Esophagus muscularis mucosa (tissue), 4 donors: ENCODE measurements at regions not wholly inside any gene's neighbourhood (a gene's known extent, or its start where the extent isn't known, plus 50 kb on each side); places are given as distances from the start of the nearest gene placed in this dataset.

ENCODE experiments used
- DNase-seq: peaks from one replicate; pipeline ENCODE4 v3.0.0-alpha.2; 2017; ENCODE audit errors: extremely low spot score
- H3K27ac ChIP-seq, 4 donors: fragments of 200-600 bp; sonication (generic); replicated peaks in 1 of 4; 1 replicate in 3 of 4; 2 replicates in 1 of 4; pipeline ENCODE4 v1.5.1; 2016 to 2019; ENCODE audit warnings: mild to moderate bottlenecking in 1 of 4
- H3K27me3 ChIP-seq, 4 donors: fragments of 200-600 bp; sonication (generic); one replicate each; pipeline versions ENCODE4 v1.5.1 to v1.6.0; 2016 to 2019
- H3K36me3 ChIP-seq, 4 donors: fragments of 200-600 bp; sonication (generic); one replicate each; pipeline ENCODE4 v1.5.1; 2016 to 2019
- H3K4me1 ChIP-seq, 4 donors: fragments of 200-600 bp; sonication (generic); one replicate each; pipeline ENCODE4 v1.5.1; 2016 to 2019
- H3K4me3 ChIP-seq, 4 donors: fragments of 200-600 bp; sonication (generic); 1 replicate in 2 of 4; 2 replicates in 2 of 4; pipeline ENCODE4 v1.5.1; 2016 to 2019; ENCODE audit warnings: mild to moderate bottlenecking in 4 of 4, moderate library complexity in 1 of 4
- H3K9me3 ChIP-seq, 4 donors: fragments of 200-600 bp; sonication (generic); 1 replicate in 3 of 4; 2 replicates in 1 of 4; pipeline ENCODE4 v1.5.1; 2016 to 2019
- EP300 ChIP-seq: sonication (generic); formaldehyde crosslinking; IDR thresholded peaks from one replicate; pipeline ENCODE4 v1.6.1; 2017; ENCODE audit warnings: antibody characterized with exemption
- POLR2A ChIP-seq: fragments of 450-650 bp; IDR thresholded peaks from one replicate; pipeline ENCODE4 v1.6.1; 2017; ENCODE audit warnings: antibody characterized with exemption, moderate library complexity, mild to moderate bottlenecking, low read depth
- POLR2AphosphoS5 ChIP-seq, 2 donors: sonication (generic); formaldehyde crosslinking; IDR thresholded peaks; one replicate each; pipeline ENCODE4 v1.6.1; 2017; ENCODE audit warnings: antibody characterized with exemption in 2 of 2
- WGBS: methylation state at CpG from one replicate; pipeline ENCODE4 v1.1.5; 2018; 5-methylcytosine and 5-hydroxymethylcytosine counted together
- intact Hi-C: fragments of 100-400 bp; cut with DNase I; formaldehyde crosslinking; loops from one replicate; pipeline ENCODE4 v1.15.1; 2023
- TF ChIP-seq, protein P1 (sequence below), 3 experiments: fragments of 200-600 bp in 2 of 3; fragments of 450-650 bp in 1 of 3; sonication (generic) in 2 of 3; IDR thresholded peaks; one replicate each; pipeline ENCODE4 v1.5.1; 2017 to 2019; ENCODE audit warnings: antibody characterized with exemption in 3 of 3, mild to moderate bottlenecking in 2 of 3, moderate library complexity in 1 of 3

GRCh38 chr13:30135351-30135750 lies 172.0 kb downstream of the KATNAL1 start:
- intact Hi-C loops = loop anchor here (10.0 kb wide), 2 partner anchors 169 to 729 kb away; partner anchors contain the start of gene KATNAL1
- peaks cover 6 to 22% (median 17%) of the 10 kb centered on the region in 4 donors for H3K4me1 ChIP-seq
- H3K36me3 ChIP-seq = no peaks in the 10 kb centered on the region
- no peak overlapping the region for H3K4me3 ChIP-seq
- DNase-seq = no peak
- no peak overlapping the region for H3K27ac ChIP-seq
- no peaks in the 10 kb centered on the region for H3K9me3 ChIP-seq
- TF ChIP-seq, protein P1, sequence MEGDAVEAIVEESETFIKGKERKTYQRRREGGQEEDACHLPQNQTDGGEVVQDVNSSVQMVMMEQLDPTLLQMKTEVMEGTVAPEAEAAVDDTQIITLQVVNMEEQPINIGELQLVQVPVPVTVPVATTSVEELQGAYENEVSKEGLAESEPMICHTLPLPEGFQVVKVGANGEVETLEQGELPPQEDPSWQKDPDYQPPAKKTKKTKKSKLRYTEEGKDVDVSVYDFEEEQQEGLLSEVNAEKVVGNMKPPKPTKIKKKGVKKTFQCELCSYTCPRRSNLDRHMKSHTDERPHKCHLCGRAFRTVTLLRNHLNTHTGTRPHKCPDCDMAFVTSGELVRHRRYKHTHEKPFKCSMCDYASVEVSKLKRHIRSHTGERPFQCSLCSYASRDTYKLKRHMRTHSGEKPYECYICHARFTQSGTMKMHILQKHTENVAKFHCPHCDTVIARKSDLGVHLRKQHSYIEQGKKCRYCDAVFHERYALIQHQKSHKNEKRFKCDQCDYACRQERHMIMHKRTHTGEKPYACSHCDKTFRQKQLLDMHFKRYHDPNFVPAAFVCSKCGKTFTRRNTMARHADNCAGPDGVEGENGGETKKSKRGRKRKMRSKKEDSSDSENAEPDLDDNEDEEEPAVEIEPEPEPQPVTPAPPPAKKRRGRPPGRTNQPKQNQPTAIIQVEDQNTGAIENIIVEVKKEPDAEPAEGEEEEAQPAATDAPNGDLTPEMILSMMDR (IDR thresholded peaks at IDR 0.05) = no peak
- TF ChIP-seq EP300 (no peak), POLR2A (no peak), POLR2AphosphoS5 (IDR thresholded peaks at IDR 0.05) (no peak)
- no peaks in the 10 kb centered on the region for H3K27me3 ChIP-seq
- WGBS = 87% methylated on average over 6 of the region's 7 CpGs

DNA sequence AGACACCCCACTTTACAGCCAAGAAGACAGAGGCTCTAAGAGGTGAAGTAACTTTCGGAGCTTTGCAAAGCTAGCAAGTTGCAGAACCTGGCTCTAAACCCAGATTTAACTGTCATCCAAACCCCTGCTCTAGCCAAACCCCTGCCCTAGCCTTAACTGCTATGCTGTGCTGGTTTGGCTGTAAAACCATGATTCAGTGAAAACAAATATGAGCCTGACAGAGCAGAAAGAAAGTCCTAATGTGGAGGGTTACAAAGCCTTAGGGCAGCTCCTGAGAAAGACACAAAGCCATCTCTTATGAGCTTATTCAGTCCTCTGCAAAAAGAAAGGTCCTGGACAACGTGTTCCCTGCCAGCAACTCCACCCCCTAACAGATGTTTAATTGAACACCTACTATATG lies 172.8 kb downstream of the KATNAL1 start:
- intact Hi-C loops = loop anchor here (5.0 to 10.0 kb wide), 4 partner anchors 170 to 730 kb away; partner anchors contain the start of gene KATNAL1
- DNase-seq = no peak
- 71% methylated on average over 2 of the region's 2 CpGs for WGBS
- TF ChIP-seq POLR2AphosphoS5 (IDR thresholded peaks at IDR 0.05) = no peak
- H3K27me3 ChIP-seq = no peaks in the 10 kb centered on the region
- no peaks in the 10 kb centered on the region for H3K9me3 ChIP-seq
- no peak overlapping the region for H3K4me3 ChIP-seq
- no peaks in the 10 kb centered on the region for H3K36me3 ChIP-seq
- no peak overlapping the region for H3K27ac ChIP-seq
- peaks cover 6 to 22% (median 17%) of the 10 kb centered on the region in 4 donors for H3K4me1 ChIP-seq

DNA sequence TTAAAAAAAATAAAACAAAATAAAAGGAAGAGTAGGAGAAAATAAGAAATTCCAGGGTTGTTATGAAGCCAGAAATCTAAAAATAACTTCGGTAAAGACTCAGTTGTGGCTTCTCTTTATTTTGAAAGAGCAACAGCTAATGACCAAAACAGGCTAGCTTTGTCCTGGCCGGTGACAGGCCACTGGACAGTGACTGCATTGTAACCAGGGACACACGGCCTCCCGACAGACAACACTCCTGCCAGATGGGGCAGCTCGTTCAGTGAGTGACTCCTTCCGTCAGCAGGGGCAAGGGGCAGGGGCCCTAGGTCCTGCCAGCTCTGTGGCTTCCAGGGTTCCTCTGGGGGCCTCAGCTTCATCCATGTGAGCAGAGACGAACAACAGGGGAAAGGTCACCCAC lies 173.4 kb downstream of the KATNAL1 start:
- no peaks in the 10 kb centered on the region for H3K9me3 ChIP-seq
- H3K27ac ChIP-seq = no peak overlapping the region
- no peak for DNase-seq
- H3K4me3 ChIP-seq = no peak overlapping the region
- peaks cover 6 to 22% (median 17%) of the 10 kb centered on the region in 4 donors for H3K4me1 ChIP-seq
- H3K27me3 ChIP-seq = no peaks in the 10 kb centered on the region
- H3K36me3 ChIP-seq = no peaks in the 10 kb centered on the region
- no peak for TF ChIP-seq POLR2AphosphoS5 (IDR thresholded peaks at IDR 0.05)
- TF ChIP-seq EP300 = no peak
- no peak for TF ChIP-seq POLR2A
- TF ChIP-seq, protein P1 (IDR thresholded peaks at IDR 0.05) = no peak
- intact Hi-C loops = loop anchor here (2.0 to 10.0 kb wide), 6 partner anchors 23 to 731 kb away; partner anchors contain the start of gene KATNAL1
- 59% methylated on average over 5 of the region's 7 CpGs for WGBS

- H3K4me3 ChIP-seq = no peak overlapping the region
- H3K27me3 ChIP-seq = no peaks in the 10 kb centered on the region
- no peaks in the 10 kb centered on the region for H3K36me3 ChIP-seq
- H3K4me1 ChIP-seq = peaks cover 6 to 22% (median 17%) of the 10 kb centered on the region in 4 donors
- no peak overlapping the region for H3K27ac ChIP-seq
- DNase-seq = no peak
- intact Hi-C loops = loop anchor here (2.0 to 10.0 kb wide), 6 partner anchors 23 to 731 kb away; partner anchors contain the start of gene KATNAL1
- no peaks in the 10 kb centered on the region for H3K9me3 ChIP-seq
- WGBS = 92% methylated on average over 12 of the region's 13 CpGs
- TF ChIP-seq EP300 (no peak), POLR2AphosphoS5 (IDR thresholded peaks at IDR 0.05) (no peak), POLR2A (no peak)
- TF ChIP-seq, protein P1 (IDR thresholded peaks at IDR 0.05) = no peak
Observed at GRCh38 chr13:30133554-30133912, 173.8 kb downstream of the KATNAL1 start.

DNA sequence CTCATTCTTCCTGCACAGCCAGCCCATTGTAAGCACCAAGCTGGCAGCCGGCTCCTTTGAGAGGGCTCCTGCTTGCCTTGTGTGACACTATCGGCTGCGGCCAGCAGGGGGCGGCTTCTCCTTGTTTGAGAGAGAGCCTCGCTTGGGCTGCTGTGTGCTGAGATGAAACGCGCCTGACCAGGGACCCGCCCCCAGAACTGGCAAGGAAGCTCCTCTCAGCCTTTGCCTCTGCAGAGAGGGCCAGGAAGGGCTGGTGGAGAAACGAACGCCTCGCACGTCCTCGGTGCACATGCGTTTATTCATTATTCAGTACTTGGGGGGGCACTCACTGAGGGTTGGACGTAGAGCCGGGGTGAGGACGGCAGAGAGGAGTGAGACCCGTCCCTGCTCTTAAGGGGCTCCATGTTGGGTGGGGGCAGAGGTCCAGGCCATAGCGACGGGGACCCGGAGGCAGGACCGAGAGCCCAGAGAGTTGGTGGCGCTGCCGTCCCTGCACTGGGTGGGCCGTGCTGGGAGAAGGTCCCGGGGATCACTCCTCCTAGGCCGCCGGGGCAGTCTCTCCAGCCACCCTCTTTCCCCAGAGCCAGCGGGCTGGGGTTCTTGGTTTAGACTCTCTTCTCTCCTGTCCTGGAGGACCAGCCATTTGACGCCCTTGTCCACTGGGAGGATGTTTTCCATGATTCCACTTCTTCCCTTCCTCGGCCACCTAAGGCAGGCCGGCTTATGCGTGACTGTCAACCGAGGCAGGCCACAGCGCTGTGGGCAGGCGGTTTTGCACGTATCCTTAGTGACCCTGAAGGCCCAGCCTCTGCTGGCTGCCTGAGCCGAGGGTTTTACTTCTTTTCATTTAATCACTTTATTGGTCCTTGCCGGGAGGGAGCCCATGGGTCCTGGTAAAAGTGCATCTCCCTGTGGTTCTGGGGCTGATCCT lies 174.5 kb downstream of the KATNAL1 start:
- peak; percentile 99 for DNase-seq
- H3K36me3 ChIP-seq = no peaks in the 10 kb centered on the region
- H3K27me3 ChIP-seq = no peaks in the 10 kb centered on the region
- intact Hi-C loops = loop anchor here (2.0 to 10.0 kb wide), 6 partner anchors 24 to 732 kb away; partner anchors contain the start of gene KATNAL1
- H3K9me3 ChIP-seq = no peaks in the 10 kb centered on the region
- H3K4me1 ChIP-seq = peaks cover 6 to 22% (median 17%) of the 10 kb centered on the region in 4 donors
- H3K27ac ChIP-seq = no peak overlapping the region
- 47% methylated on average over 32 of the region's 39 CpGs for WGBS
- TF ChIP-seq, protein P1 (IDR thresholded peaks at IDR 0.05) = peak; percentile 94 to 95 (median 95)
- no peak for TF ChIP-seq EP300
- TF ChIP-seq POLR2A = no peak
- peak; percentile 36 to 65 for TF ChIP-seq POLR2AphosphoS5 (IDR thresholded peaks at IDR 0.05)
- H3K4me3 ChIP-seq = peak overlapping the region in 2 of 4 donors; percentile 14 to 27
